Fibroblast of the aortic adventitia (primary cell): ENCODE measurements at regions not wholly inside any gene's neighbourhood (a gene's known extent, or its start where the extent isn't known, plus 50 kb on each side); places are given as distances from the start of the nearest gene placed in this dataset.

Experiments used
- DNase-seq: peaks from one replicate; pipeline ENCODE4 v3.0.0-alpha.2; 2010; ENCODE audit warnings: low read depth
- H3K4me3 ChIP-seq: 2 replicates; pipeline ENCODE4 v1.5.1; 2011; ENCODE audit warnings: low read depth, mild to moderate bottlenecking, control low read depth, low read length, moderate library complexity
- TF ChIP-seq, protein P1 (sequence below): IDR thresholded peaks from 2 replicates; pipeline ENCODE4 v1.5.1; 2011; ENCODE audit warnings: mild to moderate bottlenecking, low read length, control low read depth, inconsistent platforms; ENCODE audit not compliant: insufficient read depth

DNA sequence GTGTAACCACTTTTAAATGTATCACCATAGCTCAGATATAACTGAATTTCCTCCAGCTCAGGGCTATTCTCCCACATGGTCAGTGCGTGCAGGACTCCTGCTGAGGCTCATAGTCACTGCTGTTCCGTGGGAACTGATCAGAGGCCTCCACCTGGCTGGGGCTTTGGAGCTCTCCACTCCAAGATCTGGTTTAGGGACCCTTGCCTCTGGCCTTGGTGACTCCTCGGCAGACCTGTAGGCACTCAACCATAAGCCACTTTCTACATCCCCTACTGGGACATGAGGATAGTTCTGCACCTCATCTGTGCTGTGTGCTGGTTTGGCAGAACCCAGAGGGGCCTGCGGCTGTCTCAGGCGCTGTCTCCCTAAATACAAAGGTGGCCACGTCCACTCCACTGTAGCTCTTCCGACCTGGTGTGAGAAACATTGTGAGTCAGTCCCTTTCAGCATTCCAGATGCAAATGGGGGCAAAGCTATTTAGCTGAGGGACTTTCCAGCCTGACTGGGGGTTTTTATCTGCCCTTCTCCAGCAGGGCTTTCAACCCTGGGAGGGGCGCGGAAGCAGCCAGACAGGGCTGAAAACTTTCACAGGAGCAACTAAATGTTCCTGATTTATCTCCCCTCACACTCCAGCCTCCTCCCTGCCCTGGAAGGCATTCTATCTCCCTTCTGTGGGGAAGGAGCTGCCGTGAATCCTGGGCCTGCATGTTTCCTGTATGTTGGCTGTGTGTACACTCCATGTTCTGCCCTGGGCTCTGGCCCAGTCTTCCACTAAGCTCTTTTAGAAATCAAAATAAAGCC is 218.3 kb upstream of the DAAM1 start:
- TF ChIP-seq, protein P1, sequence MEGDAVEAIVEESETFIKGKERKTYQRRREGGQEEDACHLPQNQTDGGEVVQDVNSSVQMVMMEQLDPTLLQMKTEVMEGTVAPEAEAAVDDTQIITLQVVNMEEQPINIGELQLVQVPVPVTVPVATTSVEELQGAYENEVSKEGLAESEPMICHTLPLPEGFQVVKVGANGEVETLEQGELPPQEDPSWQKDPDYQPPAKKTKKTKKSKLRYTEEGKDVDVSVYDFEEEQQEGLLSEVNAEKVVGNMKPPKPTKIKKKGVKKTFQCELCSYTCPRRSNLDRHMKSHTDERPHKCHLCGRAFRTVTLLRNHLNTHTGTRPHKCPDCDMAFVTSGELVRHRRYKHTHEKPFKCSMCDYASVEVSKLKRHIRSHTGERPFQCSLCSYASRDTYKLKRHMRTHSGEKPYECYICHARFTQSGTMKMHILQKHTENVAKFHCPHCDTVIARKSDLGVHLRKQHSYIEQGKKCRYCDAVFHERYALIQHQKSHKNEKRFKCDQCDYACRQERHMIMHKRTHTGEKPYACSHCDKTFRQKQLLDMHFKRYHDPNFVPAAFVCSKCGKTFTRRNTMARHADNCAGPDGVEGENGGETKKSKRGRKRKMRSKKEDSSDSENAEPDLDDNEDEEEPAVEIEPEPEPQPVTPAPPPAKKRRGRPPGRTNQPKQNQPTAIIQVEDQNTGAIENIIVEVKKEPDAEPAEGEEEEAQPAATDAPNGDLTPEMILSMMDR, result no peak
- peak; percentile 25 for DNase-seq
- no peak overlapping the region for H3K4me3 ChIP-seq

DNA sequence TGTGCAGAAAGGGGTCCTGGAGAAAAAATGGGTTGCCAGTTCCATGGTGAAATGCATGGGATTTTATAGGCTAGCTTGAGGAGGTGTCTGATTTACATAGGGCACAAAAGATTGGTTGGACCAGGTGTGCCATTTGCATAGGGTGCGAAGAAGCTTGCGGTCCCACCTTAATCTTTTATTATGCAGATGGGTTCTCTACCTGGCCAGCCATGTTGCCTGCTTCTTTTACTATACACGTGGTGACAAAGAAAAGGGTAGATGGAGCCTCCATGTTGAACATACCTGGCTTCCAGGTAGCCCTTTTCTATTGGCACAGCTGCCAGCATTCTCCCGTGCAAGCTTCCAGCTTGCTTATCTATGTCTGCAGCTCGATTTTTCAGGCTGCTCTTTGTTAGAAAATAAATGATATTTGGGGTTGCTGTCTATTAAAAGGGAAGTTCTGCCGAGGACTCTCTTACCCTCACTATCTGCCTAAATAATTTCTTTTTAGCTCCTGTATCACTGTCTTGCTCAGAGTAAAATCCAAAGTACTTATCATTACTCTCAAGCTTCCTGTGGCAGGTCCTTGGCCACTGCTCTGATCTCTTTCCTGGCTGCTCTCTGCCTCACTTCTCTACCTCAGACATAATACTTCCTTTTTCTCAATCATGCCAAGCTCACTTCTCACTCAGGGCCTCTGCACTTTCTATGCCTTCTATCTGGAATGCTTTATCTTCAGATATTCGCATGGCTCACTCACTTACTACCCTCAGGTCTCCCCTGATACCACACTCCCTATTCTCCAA is 216.0 kb upstream of the DAAM1 start:
- TF ChIP-seq, protein P1, result no peak
- DNase-seq, result no peak
- no peak overlapping the region for H3K4me3 ChIP-seq

DNA sequence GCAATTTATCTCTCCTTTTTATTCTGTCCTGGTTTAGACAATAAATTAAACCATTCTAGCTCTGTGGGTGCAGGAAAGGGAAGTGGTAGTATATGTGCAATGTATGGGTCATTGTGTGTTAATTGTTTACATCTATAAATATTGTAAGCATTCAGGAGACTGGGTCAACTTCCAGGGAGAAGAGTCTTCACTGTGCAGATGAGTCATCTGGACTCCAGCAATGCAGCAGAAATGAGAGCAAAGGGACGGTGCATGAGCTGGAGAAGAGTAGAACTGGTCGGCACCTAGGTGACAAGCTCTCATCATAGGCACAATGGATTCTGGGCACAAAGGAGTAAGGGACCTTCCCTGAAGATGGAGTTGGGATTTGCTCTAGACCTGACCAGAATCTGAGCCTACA is 211.1 kb upstream of the DAAM1 start:
- DNase-seq, result no peak
- TF ChIP-seq, protein P1, result no peak
- no peak overlapping the region for H3K4me3 ChIP-seq

DNA sequence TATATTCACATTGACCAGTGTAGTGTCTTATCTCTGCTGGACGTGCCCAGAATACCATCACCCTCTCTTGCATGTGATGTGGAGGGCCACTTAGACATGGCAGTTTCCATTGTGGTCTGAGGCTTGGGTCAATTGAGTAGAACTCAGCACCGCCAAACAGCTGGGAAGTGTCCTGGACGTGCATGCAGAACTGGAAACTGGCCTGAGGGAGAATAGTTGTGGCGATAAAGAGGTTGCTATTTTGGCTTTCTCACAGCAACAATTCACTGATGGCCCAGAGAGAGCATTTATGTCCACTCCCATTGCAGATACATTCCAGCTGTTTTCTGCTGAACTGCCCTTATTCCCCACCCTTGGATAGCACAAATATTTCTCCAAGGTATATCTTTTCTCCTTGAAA is 210.1 kb upstream of the DAAM1 start:
- TF ChIP-seq, protein P1, result no peak
- H3K4me3 ChIP-seq, result no peak overlapping the region
- DNase-seq, result peak; percentile 92

DNA sequence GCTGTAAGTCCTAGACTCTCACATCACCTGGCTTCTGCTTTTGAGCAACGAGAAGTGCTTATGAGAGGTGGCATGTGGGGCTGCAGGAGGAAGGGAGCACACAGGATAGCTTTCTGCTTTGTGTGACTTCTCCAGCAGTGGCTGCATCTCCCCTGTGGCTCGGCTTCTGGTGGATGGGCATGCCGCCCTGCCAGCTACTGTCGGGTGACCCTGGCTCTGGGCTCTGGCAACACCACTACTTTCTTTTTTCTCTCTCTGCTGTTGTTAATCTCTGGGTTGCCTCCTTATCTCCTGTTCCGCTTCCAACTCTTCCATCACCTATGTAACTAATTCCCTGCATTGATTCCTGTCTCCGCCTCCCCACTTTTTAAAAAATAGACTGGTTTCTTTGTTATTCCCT is 209.1 kb upstream of the DAAM1 start:
- no peak for DNase-seq
- H3K4me3 ChIP-seq, result no peak overlapping the region
- TF ChIP-seq, protein P1, result no peak

DNA sequence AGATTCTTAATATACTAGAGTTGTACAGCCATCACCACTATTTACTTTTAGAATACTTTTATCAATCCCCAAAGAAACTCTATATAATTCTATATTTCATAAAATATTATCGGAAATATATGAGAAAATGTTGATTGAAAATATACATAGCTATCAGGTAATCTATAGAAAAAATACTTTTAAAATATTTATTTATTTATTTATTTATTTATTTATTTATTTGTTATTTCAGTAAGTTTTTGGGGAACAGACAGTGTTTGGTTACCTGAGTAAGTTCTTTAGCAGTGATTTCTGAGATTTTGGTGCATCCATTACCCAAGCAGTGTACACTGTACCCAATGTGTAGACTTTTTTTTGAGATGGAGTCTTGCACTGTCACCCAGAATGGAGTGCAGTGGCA is 206.6 kb upstream of the DAAM1 start:
- H3K4me3 ChIP-seq, result no peak overlapping the region
- no peak for DNase-seq
- TF ChIP-seq, protein P1, result no peak
